Keratinocyte (primary cell): ENCODE measurements at regions not wholly inside any gene's neighbourhood (a gene's known extent, or its start where the extent isn't known, plus 50 kb on each side); places are given as distances from the start of the nearest gene placed in this dataset.

Experiments
- DNase-seq: peaks from one replicate; pipeline ENCODE4 v3.0.0-alpha.2; 2011; ENCODE audit warnings: low read depth, missing footprints, low spot score
- FAIRE-seq: peaks from 2 replicates; lab custom pipeline; 2011; peaks lifted over from hg19 to GRCh38; lab: Jason Lieb, UNC
- H2AFZ ChIP-seq: 2 replicates; pipeline ENCODE4 v1.6.0; 2012; ENCODE audit warnings: low read length, control low read depth, inconsistent platforms; ENCODE audit not compliant: control insufficient read depth
- H3K27ac ChIP-seq: 2 replicates; pipeline ENCODE4 v1.5.1; 2011; ENCODE audit warnings: low read length; ENCODE audit not compliant: control insufficient read depth, insufficient read depth
- H3K27me3 ChIP-seq: 3 replicates; pipeline ENCODE4 v1.6.0; 2011; ENCODE audit warnings: low read length; ENCODE audit not compliant: control insufficient read depth, insufficient read depth; ENCODE audit errors: extremely low read depth
- H3K36me3 ChIP-seq, 2 experiments: 2 replicates in 1 of 2; 3 replicates in 1 of 2; pipeline ENCODE4 v1.5.1; 2011; ENCODE audit warnings: low read length in 2 of 2, mild to moderate bottlenecking in 1 of 2; ENCODE audit not compliant: control insufficient read depth in 2 of 2, insufficient read depth in 2 of 2; ENCODE audit errors: extremely low read depth in 1 of 2
- H3K4me1 ChIP-seq: 3 replicates; pipeline ENCODE4 v1.5.1; 2011; ENCODE audit warnings: low read length; ENCODE audit not compliant: control insufficient read depth, insufficient read depth; ENCODE audit errors: extremely low read depth
- H3K4me2 ChIP-seq: 3 replicates; pipeline ENCODE4 v1.6.0; 2011; ENCODE audit warnings: low read depth, low read length; ENCODE audit not compliant: control insufficient read depth, insufficient read depth; ENCODE audit errors: extremely low read depth
- H3K4me3 ChIP-seq, 3 experiments: fragments of 200-600 bp in 1 of 3; sonication (generic) in 1 of 3; 2 replicates in 2 of 3; 3 replicates in 1 of 3; pipeline ENCODE4 v1.5.1; 2011 to 2016; ENCODE audit warnings: low read length in 3 of 3, mild to moderate bottlenecking in 3 of 3, control low read depth in 2 of 3, inconsistent platforms in 1 of 3, low read depth in 1 of 3, mixed read lengths in 1 of 3, mixed run types in 1 of 3, moderate library complexity in 1 of 3; ENCODE audit not compliant: control insufficient read depth in 2 of 3, insufficient read depth in 2 of 3; ENCODE audit errors: extremely low read depth in 1 of 3
- H3K79me2 ChIP-seq: 2 replicates; pipeline ENCODE4 v1.6.0; 2012; ENCODE audit warnings: low read length; ENCODE audit not compliant: control insufficient read depth, insufficient read depth
- H3K9ac ChIP-seq: 3 replicates; pipeline ENCODE4 v1.6.0; 2011; ENCODE audit warnings: low read length; ENCODE audit not compliant: control insufficient read depth, insufficient read depth; ENCODE audit errors: extremely low read depth
- H3K9me1 ChIP-seq: 3 replicates; pipeline ENCODE4 v1.6.0; 2011; ENCODE audit warnings: low read length; ENCODE audit not compliant: control insufficient read depth, insufficient read depth; ENCODE audit errors: extremely low read depth
- H3K9me3 ChIP-seq: 2 replicates; pipeline ENCODE4 v1.5.1; 2012; ENCODE audit warnings: low read depth, low read length; ENCODE audit not compliant: control insufficient read depth
- H4K20me1 ChIP-seq: 3 replicates; pipeline ENCODE4 v1.6.0; 2011; ENCODE audit warnings: low read length; ENCODE audit not compliant: control insufficient read depth, insufficient read depth; ENCODE audit errors: extremely low read depth
- CTCF ChIP-seq, 3 experiments: IDR thresholded peaks in 1 of 3; conservative IDR thresholded peaks in 1 of 3; optimal IDR thresholded peaks in 1 of 3; 2 replicates in 2 of 3; 3 replicates in 1 of 3; pipeline versions ENCODE3 to v1.5.1; 2011; ENCODE audit warnings: low read length in 3 of 3, mild to moderate bottlenecking in 3 of 3, moderate library complexity in 2 of 3, control low read depth in 1 of 3, inconsistent platforms in 1 of 3; ENCODE audit not compliant: insufficient read depth in 2 of 3; ENCODE audit errors: extremely low read depth in 1 of 3
- EZH2 ChIP-seq: IDR thresholded peaks from one replicate; pipeline ENCODE4 v1.6.1; 2012; ENCODE audit warnings: inconsistent platforms, mild to moderate bottlenecking, low read length, moderate library complexity
- dilution Hi-C: fragments of 300-500 bp; cut with MboI; formaldehyde crosslinking; loops from one replicate; pipeline ENCODE4 v1.7.0; 2020; ENCODE audit warnings: low sequenced_read_pairs; ENCODE audit not compliant: extremely low pct_ligation_motif_present

- Histone ChIP-seq H3K9me1 (no peaks in the 10 kb centered on the region), H3K4me2 (no peak overlapping the region), H3K9ac (no peak overlapping the region), H4K20me1 (no peaks in the 10 kb centered on the region), H3K9me3 (no peaks in the 10 kb centered on the region), H3K79me2 (no peaks in the 10 kb centered on the region), H3K36me3 (no peaks in the 10 kb centered on the region), H3K4me1 (peaks cover 4% of the 10 kb centered on the region), H3K4me3 (no peak overlapping the region), H2AFZ (no peak overlapping the region), H3K27me3 (peaks cover 11% of the 10 kb centered on the region), H3K27ac (no peak overlapping the region)
- DNase-seq, result no peak
- TF ChIP-seq CTCF (optimal IDR thresholded peaks at IDR 0.05 in 1 of 3, IDR thresholded peaks at IDR 0.05 in 1 of 3, conservative IDR thresholded peaks at IDR 0.05 in 1 of 3; ENCODE audit: extremely low read depth in 1 of 3, insufficient read depth in 2 of 3, low read length in 3 of 3), result no peak
- no peak for TF ChIP-seq EZH2
- dilution Hi-C loops, result no loop called here
- no peak for FAIRE-seq
Measured at GRCh38 chr1:25011275-25011674, 81.2 kb upstream of the RUNX3 start.

- Histone ChIP-seq H3K27me3 (peaks cover 25% of the 10 kb centered on the region), H3K9me1 (no peaks in the 10 kb centered on the region), H3K4me2 (no peak overlapping the region), H3K36me3 (no peaks in the 10 kb centered on the region), H2AFZ (no peak overlapping the region), H3K4me1 (peaks cover 4% of the 10 kb centered on the region), H3K9me3 (no peaks in the 10 kb centered on the region), H3K4me3 (no peak overlapping the region), H3K79me2 (no peaks in the 10 kb centered on the region), H4K20me1 (no peaks in the 10 kb centered on the region), H3K27ac (no peak overlapping the region), H3K9ac (no peak overlapping the region)
- dilution Hi-C loops, result no loop called here
- FAIRE-seq (no peak), DNase-seq (no peak)
- no peak for TF ChIP-seq CTCF (optimal IDR thresholded peaks at IDR 0.05 in 1 of 3, IDR thresholded peaks at IDR 0.05 in 1 of 3, conservative IDR thresholded peaks at IDR 0.05 in 1 of 3; ENCODE audit: extremely low read depth in 1 of 3, insufficient read depth in 2 of 3, low read length in 3 of 3)
- TF ChIP-seq EZH2, result no peak
Measured at GRCh38 chr1:25009671-25010262, 79.7 kb upstream of the RUNX3 start.
